Neural progenitor cell (in vitro differentiated cells): ENCODE measurements at regions not wholly inside any gene's neighbourhood (a gene's known extent, or its start where the extent isn't known, plus 50 kb on each side); places are given as distances from the start of the nearest gene placed in this dataset.
A peak's percentile ranks its signal among the peaks of the same experiment; 100 is the strongest.

ENCODE experiments used
- DNase-seq: peaks from one replicate; pipeline ENCODE4 v3.0.0-alpha.2; 2016; ENCODE audit warnings: low spot score
- H2AFZ ChIP-seq: fragments of 200-600 bp; sonication (generic); replicated peaks from 2 replicates; pipeline ENCODE4 v1.6.1; 2016; ENCODE audit warnings: antibody characterized with exemption
- H3F3A ChIP-seq: fragments of 200-600 bp; sonication (generic); 2 replicates; pipeline ENCODE4 v1.6.1; 2016; ENCODE audit warnings: antibody characterized with exemption, low read depth
- H3K27ac ChIP-seq: fragments of 200-600 bp; sonication (generic); 2 replicates; pipeline ENCODE4 v1.5.1; 2016; ENCODE audit warnings: mild to moderate bottlenecking
- H3K27me3 ChIP-seq: fragments of 200-600 bp; sonication (generic); 2 replicates; pipeline ENCODE4 v1.6.1; 2016; ENCODE audit warnings: mild to moderate bottlenecking, moderate library complexity
- H3K36me3 ChIP-seq: fragments of 200-600 bp; sonication (generic); 2 replicates; pipeline ENCODE4 v1.5.1; 2016
- H3K4me1 ChIP-seq: fragments of 200-600 bp; sonication (generic); 2 replicates; pipeline ENCODE4 v1.6.1; 2016; ENCODE audit warnings: mixed run types
- H3K4me2 ChIP-seq: fragments of 200-600 bp; sonication (generic); 2 replicates; pipeline ENCODE4 v1.6.1; 2016
- H3K4me3 ChIP-seq: fragments of 200-600 bp; sonication (generic); 2 replicates; pipeline ENCODE4 v1.5.1; 2016
- H3K79me2 ChIP-seq: fragments of 200-600 bp; sonication (generic); 2 replicates; pipeline ENCODE4 v1.6.1; 2016; ENCODE audit warnings: low read depth
- H3K9ac ChIP-seq: fragments of 200-600 bp; sonication (generic); 2 replicates; pipeline ENCODE4 v1.6.1; 2016
- H3K9me3 ChIP-seq: fragments of 200-600 bp; sonication (generic); 2 replicates; pipeline ENCODE4 v1.5.1; 2016; ENCODE audit warnings: low read depth
- H4K20me1 ChIP-seq: fragments of 200-600 bp; sonication (generic); 2 replicates; pipeline ENCODE4 v1.6.1; 2016; ENCODE audit warnings: low read depth
- H3K27ac Mint-ChIP-seq: 3 replicates; pipeline ENCODE4 v1.8.0; 2021; ENCODE audit warnings: mixed read lengths
- H3K27me3 Mint-ChIP-seq: 2 replicates; pipeline ENCODE4 v1.8.0; 2022; ENCODE audit warnings: low read depth, mild to moderate bottlenecking, inconsistent platforms, moderate library complexity, mixed read lengths; ENCODE audit not compliant: insufficient read depth
- H3K36me3 Mint-ChIP-seq: 3 replicates; pipeline ENCODE4 v1.8.0; 2021; ENCODE audit warnings: mixed read lengths
- H3K4me1 Mint-ChIP-seq: 3 replicates; pipeline ENCODE4 v1.8.0; 2021; ENCODE audit warnings: mixed read lengths
- H3K4me3 Mint-ChIP-seq: 3 replicates; pipeline ENCODE4 v1.8.0; 2021; ENCODE audit warnings: mild to moderate bottlenecking, moderate library complexity, mixed read lengths
- H3K9me3 Mint-ChIP-seq: 3 replicates; pipeline ENCODE4 v1.8.0; 2020; ENCODE audit warnings: mixed read lengths
- CTCF ChIP-seq: fragments of 200-600 bp; sonication (generic); IDR thresholded peaks from 2 replicates; pipeline ENCODE4 v1.5.1; 2017; ENCODE audit warnings: antibody characterized with exemption, mild to moderate bottlenecking
- EZH2 ChIP-seq: fragments of 200-600 bp; sonication (generic); IDR thresholded peaks from 2 replicates; pipeline ENCODE4 v1.6.1; 2017; ENCODE audit warnings: antibody characterized with exemption, mild to moderate bottlenecking, moderate library complexity
- EZH2phosphoT487 ChIP-seq: fragments of 200-600 bp; sonication (generic); IDR thresholded peaks from 2 replicates; pipeline ENCODE4 v1.6.1; 2017; ENCODE audit warnings: antibody characterized with exemption

DNA sequence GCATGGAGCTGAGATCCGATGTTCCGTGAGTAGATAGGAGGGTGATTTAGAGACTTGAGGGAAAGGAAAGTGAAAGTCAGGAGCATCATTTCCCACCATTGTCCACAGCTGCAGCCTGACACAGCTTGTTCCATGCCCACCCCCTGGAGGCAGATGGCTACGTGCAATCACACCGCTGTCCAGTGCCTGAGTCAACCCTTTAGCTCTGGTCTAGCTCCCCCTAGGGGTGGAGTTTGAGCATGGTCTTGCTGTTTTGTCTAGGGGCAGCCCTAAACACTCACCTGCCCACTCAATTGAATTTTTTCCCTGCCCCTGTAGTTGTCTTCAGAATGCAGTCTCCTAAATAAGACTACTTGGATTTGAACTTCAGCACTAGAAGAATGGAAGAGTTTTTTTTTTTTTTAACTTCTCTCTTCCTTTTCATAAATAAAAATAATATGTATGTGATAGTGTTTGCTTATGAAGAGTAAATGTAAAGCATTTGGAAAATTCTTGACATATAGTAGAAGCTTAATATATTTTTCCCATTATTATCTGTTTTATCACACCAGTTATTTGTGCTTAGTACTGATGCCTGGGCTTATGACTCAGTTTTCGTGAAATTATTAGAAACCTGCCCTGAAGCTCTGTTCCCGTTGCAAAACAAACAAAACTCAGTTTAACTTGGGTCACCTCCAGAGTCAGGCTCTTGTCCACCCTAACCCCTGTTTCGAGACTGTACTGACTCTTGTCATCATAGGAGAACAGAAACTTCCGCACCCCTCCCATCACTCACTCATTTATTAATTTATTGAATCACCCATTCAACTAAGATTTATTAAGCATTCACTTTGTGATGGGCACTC lies 814.8 kb downstream of the MAFB start:
- TF ChIP-seq EZH2 (no peak), CTCF (peak; percentile 93)
- Histone ChIP-seq H3F3A (peaks cover 2% of the 10 kb centered on the region), H3K4me1 (peaks cover 32% of the 10 kb centered on the region), H4K20me1 (no peaks in the 10 kb centered on the region), H3K36me3 (no peaks in the 10 kb centered on the region), H3K9ac (no peak overlapping the region), H3K79me2 (no peaks in the 10 kb centered on the region), H3K27me3 (no peaks in the 10 kb centered on the region), H3K4me3 (no peak overlapping the region), H3K9me3 (no peaks in the 10 kb centered on the region), H2AFZ (peak overlapping the region; percentile 14), H3K4me2 (no peak overlapping the region), H3K27ac (no peak overlapping the region)
- no peaks in the 10 kb centered on the region for H3K36me3 Mint-ChIP-seq
- no peak overlapping the region for H3K4me3 Mint-ChIP-seq
- peaks cover 29% of the 10 kb centered on the region for H3K27me3 Mint-ChIP-seq
- DNase-seq: peak; percentile 94
- peaks cover 56% of the 10 kb centered on the region for H3K4me1 Mint-ChIP-seq
- no peak overlapping the region for H3K27ac Mint-ChIP-seq
- no peaks in the 10 kb centered on the region for H3K9me3 Mint-ChIP-seq

DNA sequence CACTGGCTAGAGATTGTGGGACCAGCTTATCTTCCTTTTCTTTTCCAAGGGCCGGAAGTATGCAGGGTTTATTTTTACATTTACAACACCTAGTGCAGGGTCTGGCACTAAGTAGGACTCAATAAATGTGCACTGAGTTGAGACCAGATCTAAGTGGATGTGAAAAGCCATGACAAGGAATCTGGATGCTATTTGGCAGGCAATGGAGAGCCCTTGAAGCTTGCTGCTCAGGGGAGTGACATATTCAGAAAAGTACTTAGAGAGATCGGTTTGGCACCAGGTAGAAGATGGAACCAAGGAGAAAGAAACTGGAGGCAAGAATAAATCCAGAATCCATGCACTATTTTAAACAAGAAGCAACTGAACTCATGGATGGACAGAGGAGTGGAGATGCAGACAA lies 815.8 kb downstream of the MAFB start:
- Histone ChIP-seq H3K36me3 (no peaks in the 10 kb centered on the region), H3K4me3 (no peak overlapping the region), H3K4me2 (no peak overlapping the region), H3K4me1 (peaks cover 32% of the 10 kb centered on the region), H3K9me3 (no peaks in the 10 kb centered on the region), H4K20me1 (no peaks in the 10 kb centered on the region), H3K9ac (no peak overlapping the region), H3K79me2 (no peaks in the 10 kb centered on the region), H3K27me3 (no peaks in the 10 kb centered on the region), H3F3A (peaks cover 2% of the 10 kb centered on the region), H2AFZ (no peak overlapping the region), H3K27ac (no peak overlapping the region)
- Mint-ChIP-seq H3K27me3 (peaks cover 30% of the 10 kb centered on the region), H3K36me3 (no peaks in the 10 kb centered on the region), H3K4me3 (no peak overlapping the region), H3K4me1 (peaks cover 48% of the 10 kb centered on the region), H3K9me3 (peaks cover under 1% of the 10 kb centered on the region), H3K27ac (no peak overlapping the region)
- TF ChIP-seq EZH2phosphoT487: no peak
- no peak for TF ChIP-seq CTCF
- no peak for TF ChIP-seq EZH2
- no peak for DNase-seq

- H3F3A ChIP-seq: peaks cover 2% of the 10 kb centered on the region
- no peak for TF ChIP-seq EZH2
- TF ChIP-seq EZH2phosphoT487: no peak
- TF ChIP-seq CTCF: no peak
- no peak overlapping the region for H3K27ac ChIP-seq
- H3K36me3 Mint-ChIP-seq: no peaks in the 10 kb centered on the region
- H3K36me3 ChIP-seq: no peaks in the 10 kb centered on the region
- no peak overlapping the region for H3K4me3 ChIP-seq
- H3K27me3 Mint-ChIP-seq: peaks cover 31% of the 10 kb centered on the region
- H2AFZ ChIP-seq: no peak overlapping the region
- no peak overlapping the region for H3K9ac ChIP-seq
- no peak overlapping the region for H3K4me2 ChIP-seq
- peaks cover 25% of the 10 kb centered on the region for H3K4me1 Mint-ChIP-seq
- H3K4me3 Mint-ChIP-seq: no peak overlapping the region
- H3K9me3 Mint-ChIP-seq: peaks cover 6% of the 10 kb centered on the region
- H4K20me1 ChIP-seq: no peaks in the 10 kb centered on the region
- H3K27me3 ChIP-seq: no peaks in the 10 kb centered on the region
- H3K4me1 ChIP-seq: peaks cover 28% of the 10 kb centered on the region
- H3K79me2 ChIP-seq: no peaks in the 10 kb centered on the region
- H3K9me3 ChIP-seq: no peaks in the 10 kb centered on the region
- H3K27ac Mint-ChIP-seq: no peak overlapping the region
- no peak for DNase-seq
Measured at GRCh38 chr20:39871013-39871412, 818.0 kb downstream of the MAFB start.
